IPS-20b (cell line): ENCODE measurements at regions not wholly inside any gene's neighbourhood (a gene's known extent, or its start where the extent isn't known, plus 50 kb on each side); places are given as distances from the start of the nearest gene placed in this dataset.

ENCODE experiments used
- H3K27ac ChIP-seq: one replicate; pipeline ENCODE4 v1.5.1; 2013; ENCODE audit warnings: low read length
- H3K27me3 ChIP-seq: 2 replicates; pipeline ENCODE4 v1.6.1; 2013; ENCODE audit warnings: mild to moderate bottlenecking, low read length, inconsistent platforms; ENCODE audit not compliant: insufficient read depth
- H3K36me3 ChIP-seq: 2 replicates; pipeline ENCODE4 v1.6.1; 2013; ENCODE audit warnings: low read depth, mild to moderate bottlenecking, inconsistent platforms, low read length, moderate library complexity; ENCODE audit not compliant: insufficient read depth
- H3K4me1 ChIP-seq: 2 replicates; pipeline ENCODE4 v1.6.1; 2013; ENCODE audit warnings: mild to moderate bottlenecking, control low read depth, inconsistent platforms, low read length, moderate library complexity; ENCODE audit not compliant: insufficient read depth
- H3K4me3 ChIP-seq: 2 replicates; pipeline ENCODE4 v1.5.1; 2013; ENCODE audit warnings: mild to moderate bottlenecking, low read length, inconsistent platforms
- H3K9ac ChIP-seq: 2 replicates; pipeline ENCODE4 v1.6.1; 2013; ENCODE audit warnings: low read depth, mild to moderate bottlenecking, inconsistent platforms, low read length, moderate library complexity
- H3K9me3 ChIP-seq: 2 replicates; pipeline ENCODE4 v1.6.1; 2013; ENCODE audit warnings: mild to moderate bottlenecking, low read depth, low read length, inconsistent platforms; ENCODE audit not compliant: insufficient read depth

DNA sequence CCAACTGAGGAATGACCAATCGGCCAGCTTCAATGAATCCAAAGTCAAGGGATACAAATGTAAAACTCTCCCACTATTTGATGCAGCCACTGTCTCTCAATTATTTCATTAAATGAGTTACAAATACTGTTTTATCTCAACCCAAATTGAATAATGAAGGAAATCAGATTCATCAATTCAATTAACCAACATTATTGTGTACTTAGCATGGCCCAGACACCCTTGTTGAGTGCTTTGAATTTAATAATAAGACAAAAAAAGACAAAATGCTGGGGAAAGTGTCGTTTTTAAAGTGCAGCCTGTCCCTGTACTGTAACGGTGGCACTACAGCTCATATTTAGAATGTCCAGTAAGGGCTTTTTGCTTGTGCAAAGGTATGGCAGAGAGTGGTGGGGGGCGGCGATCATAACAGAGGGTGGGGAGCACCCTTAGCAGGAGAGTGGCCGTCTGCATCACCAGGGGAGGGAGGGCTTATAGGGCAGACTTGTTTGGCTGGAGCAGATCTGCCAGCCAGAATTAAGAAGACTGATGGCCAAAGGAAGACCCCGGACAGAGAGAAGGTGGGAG, 123.8 kb upstream of the GALNT2 start:
- H3K4me1 ChIP-seq = no peaks in the 10 kb centered on the region
- H3K27ac ChIP-seq = no peak overlapping the region
- no peaks in the 10 kb centered on the region for H3K36me3 ChIP-seq
- no peaks in the 10 kb centered on the region for H3K9me3 ChIP-seq
- H3K9ac ChIP-seq = no peak overlapping the region
- no peak overlapping the region for H3K4me3 ChIP-seq
- H3K27me3 ChIP-seq = no peaks in the 10 kb centered on the region

DNA sequence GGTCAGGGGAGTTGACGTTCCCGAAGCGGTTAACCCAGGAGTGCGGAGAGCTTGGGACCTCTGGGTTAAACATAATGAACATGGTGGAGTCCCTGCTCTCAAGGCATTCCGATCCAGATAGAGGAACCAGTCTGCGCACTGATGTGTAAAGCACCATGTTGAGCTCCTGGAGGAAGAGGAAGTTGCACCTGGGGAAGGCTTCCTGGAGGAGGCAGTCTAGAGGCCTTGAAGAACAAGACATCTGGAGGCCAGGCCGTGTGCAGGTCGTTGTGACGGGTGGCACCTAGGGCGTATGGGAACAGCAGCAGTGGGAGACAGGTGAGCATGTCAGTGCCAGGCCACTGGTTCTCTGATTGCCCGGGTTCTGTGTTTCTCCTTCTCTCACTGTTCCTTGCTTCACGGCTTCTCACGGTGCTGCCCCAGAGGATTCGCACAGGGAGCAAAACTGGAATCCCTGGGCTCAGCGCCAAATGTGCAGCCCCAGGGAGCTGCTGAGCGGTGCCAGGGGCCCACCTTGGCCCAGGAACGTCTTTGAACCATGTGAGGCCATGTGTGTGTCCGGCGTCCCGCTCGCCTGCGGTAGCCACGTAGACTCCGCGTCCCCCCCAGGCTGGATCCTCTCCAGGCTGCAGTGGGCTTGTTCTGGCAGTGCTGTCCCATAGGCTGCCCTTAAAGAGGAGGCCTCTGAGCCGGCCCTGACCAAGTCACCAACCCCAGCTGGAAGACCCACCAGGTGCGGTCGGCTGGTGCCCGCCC, 122.9 kb upstream of the GALNT2 start:
- Histone ChIP-seq H3K4me1 (no peaks in the 10 kb centered on the region), H3K27me3 (no peaks in the 10 kb centered on the region), H3K4me3 (no peak overlapping the region), H3K9me3 (no peaks in the 10 kb centered on the region), H3K9ac (no peak overlapping the region), H3K36me3 (no peaks in the 10 kb centered on the region), H3K27ac (no peak overlapping the region)

DNA sequence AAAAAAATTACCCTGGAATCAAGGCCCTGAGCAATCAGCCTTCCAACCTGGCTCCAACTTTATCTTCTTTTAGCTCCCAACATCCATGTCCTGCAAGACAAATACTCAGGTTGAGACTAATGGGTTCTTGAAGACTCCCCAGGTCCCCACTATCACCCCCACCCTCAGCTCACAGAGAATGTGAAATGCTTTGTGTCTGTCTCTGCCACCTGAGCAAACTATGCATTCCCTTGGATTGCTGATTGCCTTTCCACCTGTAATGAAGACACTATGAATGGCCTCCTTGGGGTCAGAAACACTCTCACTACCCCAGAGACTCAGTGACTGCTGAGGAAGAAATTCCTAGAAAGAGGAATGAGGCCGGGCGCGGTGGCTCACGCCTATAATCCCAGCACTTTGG, 121.2 kb upstream of the GALNT2 start:
- Histone ChIP-seq H3K36me3 (no peaks in the 10 kb centered on the region), H3K27me3 (no peaks in the 10 kb centered on the region), H3K4me3 (no peak overlapping the region), H3K9ac (no peak overlapping the region), H3K27ac (no peak overlapping the region), H3K4me1 (no peaks in the 10 kb centered on the region), H3K9me3 (no peaks in the 10 kb centered on the region)

DNA sequence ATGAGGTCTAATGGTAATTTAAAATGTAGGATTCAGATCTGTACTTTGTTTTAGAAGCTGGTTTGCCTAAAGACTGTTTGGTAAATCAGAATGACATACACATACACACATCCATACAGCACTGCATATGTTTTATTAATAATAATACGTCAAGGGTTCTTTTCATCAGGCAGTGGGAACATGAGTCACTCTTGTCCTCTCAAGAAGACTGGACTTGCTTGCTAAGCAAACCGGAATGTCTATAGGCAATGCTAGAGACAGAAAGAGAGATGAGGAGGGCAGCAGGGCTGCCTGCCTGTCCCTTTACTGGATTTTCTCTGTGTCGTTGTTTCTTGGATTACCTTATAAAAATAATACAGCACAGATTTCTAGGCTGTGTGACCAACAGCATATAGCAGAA, 119.1 kb upstream of the GALNT2 start:
- H3K36me3 ChIP-seq = no peaks in the 10 kb centered on the region
- no peaks in the 10 kb centered on the region for H3K27me3 ChIP-seq
- H3K4me1 ChIP-seq = no peaks in the 10 kb centered on the region
- no peak overlapping the region for H3K27ac ChIP-seq
- H3K9me3 ChIP-seq = no peaks in the 10 kb centered on the region
- no peak overlapping the region for H3K4me3 ChIP-seq
- no peak overlapping the region for H3K9ac ChIP-seq

DNA sequence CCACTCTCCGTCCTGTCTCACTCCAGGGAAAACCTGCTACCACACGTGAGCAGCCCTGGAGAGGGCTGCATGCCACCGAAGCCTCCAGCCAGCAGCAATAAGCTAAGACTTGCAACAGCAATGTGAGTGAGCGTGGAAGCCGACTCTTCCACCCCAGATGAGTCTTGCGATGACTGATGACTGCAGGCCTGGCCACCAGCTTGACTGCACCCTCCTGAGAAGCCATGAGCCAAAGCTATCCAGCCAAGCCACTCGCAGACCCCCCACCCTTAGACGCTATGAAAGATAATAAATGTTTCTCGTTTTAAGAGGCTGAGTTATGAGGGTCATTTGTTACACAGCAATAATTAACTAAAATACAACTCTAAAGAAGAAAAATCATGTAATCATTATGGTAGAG, 118.6 kb upstream of the GALNT2 start:
- Histone ChIP-seq H3K27me3 (no peaks in the 10 kb centered on the region), H3K9ac (no peak overlapping the region), H3K9me3 (no peaks in the 10 kb centered on the region), H3K4me3 (no peak overlapping the region), H3K36me3 (no peaks in the 10 kb centered on the region), H3K27ac (no peak overlapping the region), H3K4me1 (no peaks in the 10 kb centered on the region)

DNA sequence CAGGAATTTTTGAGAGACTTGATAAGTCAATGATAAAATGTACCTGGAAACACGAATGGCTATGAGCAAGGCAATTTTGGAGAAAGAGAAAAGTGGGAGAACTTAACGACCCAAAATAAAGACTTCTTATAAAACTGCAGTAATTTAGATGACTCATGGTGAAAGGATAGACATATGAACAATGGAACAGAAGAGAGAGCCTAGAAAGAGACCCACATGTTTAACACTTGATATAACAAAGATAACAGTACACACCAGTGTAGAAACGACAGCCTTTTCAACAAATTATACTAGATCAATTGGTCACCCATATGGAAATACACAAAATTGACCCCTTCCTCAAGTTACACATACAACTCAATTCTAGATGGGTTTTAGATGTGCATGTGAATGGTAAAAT, 117.5 kb upstream of the GALNT2 start:
- Histone ChIP-seq H3K4me3 (no peak overlapping the region), H3K27ac (no peak overlapping the region), H3K27me3 (no peaks in the 10 kb centered on the region), H3K9ac (no peak overlapping the region), H3K36me3 (no peaks in the 10 kb centered on the region), H3K9me3 (no peaks in the 10 kb centered on the region), H3K4me1 (no peaks in the 10 kb centered on the region)

DNA sequence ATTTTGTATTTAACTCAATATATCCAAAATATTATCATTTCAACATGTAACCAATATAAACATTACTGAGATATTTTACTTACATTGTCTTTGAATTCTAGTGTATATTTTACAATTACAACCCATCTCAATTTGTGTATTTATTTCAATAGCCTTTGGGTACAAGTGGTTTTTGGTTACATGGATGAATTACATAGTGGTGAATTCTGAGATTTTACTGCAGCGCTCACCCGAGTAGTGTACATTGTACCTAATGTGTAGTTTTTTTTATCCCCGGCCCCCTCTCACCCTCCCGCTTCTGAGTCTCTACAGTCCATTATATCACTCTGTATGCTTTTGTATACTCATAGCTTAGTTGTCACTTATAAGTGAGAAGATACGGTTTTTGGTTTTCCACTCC, 117.0 kb upstream of the GALNT2 start:
- no peak overlapping the region for H3K4me3 ChIP-seq
- no peaks in the 10 kb centered on the region for H3K9me3 ChIP-seq
- no peak overlapping the region for H3K9ac ChIP-seq
- H3K27me3 ChIP-seq = no peaks in the 10 kb centered on the region
- no peak overlapping the region for H3K27ac ChIP-seq
- H3K4me1 ChIP-seq = no peaks in the 10 kb centered on the region
- H3K36me3 ChIP-seq = no peaks in the 10 kb centered on the region

DNA sequence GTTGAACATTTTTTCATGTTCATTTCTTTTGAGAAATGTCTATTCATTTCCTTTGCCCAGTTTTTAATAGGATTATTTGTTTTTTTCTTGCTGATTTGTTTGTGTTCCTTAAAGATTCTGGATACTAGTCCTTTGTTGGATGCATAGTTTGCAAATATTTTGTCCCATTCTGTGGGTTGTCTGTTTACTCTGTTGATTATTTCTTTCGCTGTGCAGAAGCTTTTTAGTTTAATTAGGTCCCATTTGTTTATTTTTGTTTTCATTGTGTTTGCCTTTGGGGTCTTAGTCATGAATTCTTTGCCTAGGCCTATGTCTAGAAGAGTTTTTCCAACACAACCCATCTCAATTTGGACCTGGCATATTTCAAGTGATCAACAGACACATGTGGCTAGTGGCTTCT, 116.1 kb upstream of the GALNT2 start:
- Histone ChIP-seq H3K4me3 (no peak overlapping the region), H3K9ac (no peak overlapping the region), H3K4me1 (no peaks in the 10 kb centered on the region), H3K36me3 (no peaks in the 10 kb centered on the region), H3K27ac (no peak overlapping the region), H3K9me3 (no peaks in the 10 kb centered on the region), H3K27me3 (no peaks in the 10 kb centered on the region)

DNA sequence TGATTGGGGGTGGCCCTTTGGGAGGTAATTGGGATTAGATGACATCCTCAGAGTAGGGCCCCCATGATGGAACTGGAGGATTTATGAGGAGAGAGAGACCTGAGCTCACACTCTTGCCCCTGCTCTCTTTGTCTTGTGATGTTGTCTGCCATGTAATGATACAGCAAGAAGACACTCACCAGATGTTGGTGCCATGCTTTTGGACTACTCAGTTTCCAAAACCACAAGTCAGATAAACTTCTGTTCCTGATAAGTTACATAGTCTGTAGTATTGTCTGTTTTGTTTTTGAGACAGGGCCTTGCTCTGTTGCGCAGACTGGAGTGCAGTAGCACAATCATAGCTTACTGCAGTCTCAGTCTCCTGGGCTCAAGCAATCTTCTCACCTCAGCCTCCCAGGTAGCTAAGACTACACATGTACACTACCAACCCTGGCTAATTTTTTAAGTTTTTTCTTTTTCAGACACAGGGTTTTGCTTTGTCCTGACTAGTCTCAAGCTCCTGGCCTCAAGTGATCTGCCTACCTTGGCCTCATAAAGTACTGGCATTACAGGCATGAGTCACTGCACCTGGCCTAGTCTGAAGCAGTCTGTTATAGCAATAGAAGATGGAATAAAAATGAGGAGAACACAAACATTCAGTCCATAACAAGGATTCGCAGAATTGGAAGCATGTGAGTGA, 115.0 kb upstream of the GALNT2 start:
- no peaks in the 10 kb centered on the region for H3K36me3 ChIP-seq
- no peaks in the 10 kb centered on the region for H3K9me3 ChIP-seq
- H3K9ac ChIP-seq = no peak overlapping the region
- no peak overlapping the region for H3K27ac ChIP-seq
- H3K27me3 ChIP-seq = no peaks in the 10 kb centered on the region
- H3K4me3 ChIP-seq = no peak overlapping the region
- no peaks in the 10 kb centered on the region for H3K4me1 ChIP-seq

DNA sequence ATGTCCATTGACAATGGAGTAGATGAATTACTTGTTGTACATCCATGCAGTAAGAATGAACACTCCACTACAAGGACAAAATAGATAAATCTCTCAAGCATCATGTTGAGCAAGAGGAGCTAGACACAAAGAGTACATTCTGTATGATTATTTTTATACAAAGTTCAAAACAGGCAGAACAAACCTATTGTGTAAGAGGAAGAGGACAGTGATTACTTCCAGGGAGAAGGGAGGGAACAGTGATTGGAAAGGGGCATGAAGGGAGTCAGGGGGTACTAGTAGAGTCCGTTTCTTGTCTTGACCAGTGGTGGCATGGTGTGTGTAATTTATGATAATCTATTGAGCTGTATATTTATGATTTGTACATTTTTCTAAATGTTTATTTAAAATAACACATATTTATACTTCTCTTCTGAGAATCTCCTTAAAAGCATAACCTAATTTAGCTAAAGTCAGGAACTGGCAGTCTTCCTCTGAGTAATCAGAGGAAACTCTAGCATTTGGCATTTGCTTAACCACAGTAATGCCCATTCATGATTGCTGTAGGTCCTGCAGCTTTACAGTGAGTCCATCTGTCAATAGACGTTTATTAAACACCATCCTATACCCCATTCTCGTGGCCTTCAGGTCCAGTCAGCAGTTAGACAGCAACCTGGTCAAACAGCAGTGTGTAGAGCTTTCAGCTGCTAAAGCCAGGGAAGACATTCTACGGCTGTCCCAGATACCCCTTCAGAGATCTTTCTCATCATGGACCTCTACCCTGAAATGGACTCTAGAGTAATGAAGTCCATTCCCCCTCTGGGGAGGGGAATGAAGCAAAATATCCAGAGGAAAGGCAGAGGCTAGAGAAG, 114.1 kb upstream of the GALNT2 start:
- H3K9me3 ChIP-seq = no peaks in the 10 kb centered on the region
- H3K27me3 ChIP-seq = no peaks in the 10 kb centered on the region
- no peak overlapping the region for H3K27ac ChIP-seq
- no peaks in the 10 kb centered on the region for H3K4me1 ChIP-seq
- H3K36me3 ChIP-seq = no peaks in the 10 kb centered on the region
- H3K9ac ChIP-seq = no peak overlapping the region
- no peak overlapping the region for H3K4me3 ChIP-seq

DNA sequence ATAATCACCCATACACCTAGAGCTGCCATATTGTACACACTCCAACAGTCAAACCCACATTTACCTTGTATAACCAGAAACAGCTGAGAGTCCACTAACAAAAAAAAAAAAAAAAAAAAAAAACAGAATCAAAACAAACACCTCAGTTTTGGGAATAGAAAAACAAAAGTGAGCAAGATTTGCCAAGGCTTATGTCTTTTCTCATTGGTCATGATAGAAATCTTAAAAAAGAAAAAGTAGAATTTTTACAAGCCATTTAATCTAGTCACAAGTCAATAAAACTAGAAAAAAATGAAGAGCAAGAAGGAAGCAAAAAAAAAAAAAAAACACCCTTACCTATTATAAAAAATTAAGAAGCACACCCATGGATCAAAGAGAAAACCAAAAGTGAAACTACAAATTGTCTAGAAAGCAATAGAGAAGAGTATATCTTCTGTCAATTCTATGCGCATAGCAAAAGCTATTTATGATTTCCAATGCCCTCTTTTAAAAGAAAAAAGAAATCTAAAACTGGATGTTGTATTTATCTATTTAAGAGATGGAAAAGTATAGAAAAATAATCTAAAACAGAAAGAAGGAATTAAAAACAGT, 113.2 kb upstream of the GALNT2 start:
- Histone ChIP-seq H3K27ac (no peak overlapping the region), H3K4me3 (no peak overlapping the region), H3K9me3 (no peaks in the 10 kb centered on the region), H3K27me3 (no peaks in the 10 kb centered on the region), H3K9ac (no peak overlapping the region), H3K36me3 (no peaks in the 10 kb centered on the region), H3K4me1 (no peaks in the 10 kb centered on the region)
